ENCODE measurements at regions not wholly inside any gene's neighbourhood (a gene's known extent, or its start where the extent isn't known, plus 50 kb on each side); places are given as distances from the start of the nearest gene placed in this dataset.

- DNase-seq = peak; percentile 14 to 75
- Histone ChIP-seq H3K9me3 (replicated peaks) (no peaks in the 10 kb centered on the region), H3K4me3 (no peak overlapping the region), H3K4me1 (0 out of 2 replicates have a peak, but pooled peaks cover 8% of the 10 kb centered on the region), H3K27ac (no peak overlapping the region), H3K27me3 (no peaks in the 10 kb centered on the region), H3K36me3 (no peaks in the 10 kb centered on the region)
These were observed 196.9 kb upstream of the RHOBTB1 start for GRCh38 chr10:61140765-61141392.

- H3K9me3 ChIP-seq (replicated peaks) = no peaks in the 10 kb centered on the region
- H3K4me3 ChIP-seq = no peak overlapping the region
- H3K4me1 ChIP-seq = peaks cover 8% of the 10 kb centered on the region; the same call in 1 of the 2 replicates
- no peaks in the 10 kb centered on the region for H3K36me3 ChIP-seq
- no peak for DNase-seq
- no peak overlapping the region for H3K27ac ChIP-seq
- H3K27me3 ChIP-seq = no peaks in the 10 kb centered on the region
These were observed 195.6 kb upstream of the RHOBTB1 start for GRCh38 chr10:61139592-61139953.

GRCh38 chr10:61138708-61139591 lies 195.0 kb upstream of the RHOBTB1 start:
- H3K4me3 ChIP-seq = no peak overlapping the region
- no peaks in the 10 kb centered on the region for H3K27me3 ChIP-seq
- H3K36me3 ChIP-seq = no peaks in the 10 kb centered on the region
- H3K27ac ChIP-seq = no peak overlapping the region
- peaks cover 8% of the 10 kb centered on the region; the same call in 1 of the 2 replicates for H3K4me1 ChIP-seq
- DNase-seq = no peak
- no peaks in the 10 kb centered on the region for H3K9me3 ChIP-seq (replicated peaks)

- H3K27me3 ChIP-seq = no peaks in the 10 kb centered on the region
- no peak overlapping the region for H3K4me3 ChIP-seq
- DNase-seq = no peak
- no peaks in the 10 kb centered on the region for H3K9me3 ChIP-seq (replicated peaks)
- peaks cover 8% of the 10 kb centered on the region; the same call in 1 of the 2 replicates for H3K4me1 ChIP-seq
- no peaks in the 10 kb centered on the region for H3K36me3 ChIP-seq
- no peak overlapping the region for H3K27ac ChIP-seq
These were observed 192.2 kb upstream of the RHOBTB1 start for GRCh38 chr10:61136139-61136538.

- H3K4me1 ChIP-seq = peaks cover 5% of the 10 kb centered on the region; the same call in 1 of the 2 replicates
- no peaks in the 10 kb centered on the region for H3K27me3 ChIP-seq
- no peak overlapping the region for H3K4me3 ChIP-seq
- no peak overlapping the region for H3K27ac ChIP-seq
- no peaks in the 10 kb centered on the region for H3K9me3 ChIP-seq (replicated peaks)
- H3K36me3 ChIP-seq = no peaks in the 10 kb centered on the region
- no peak for DNase-seq
These were observed 191.3 kb upstream of the RHOBTB1 start for GRCh38 chr10:61135276-61135721.

GRCh38 chr10:61130366-61130765 lies 186.4 kb upstream of the RHOBTB1 start:
- Histone ChIP-seq H3K27me3 (no peaks in the 10 kb centered on the region), H3K4me3 (no peak overlapping the region), H3K36me3 (no peaks in the 10 kb centered on the region), H3K4me1 (no peaks in the 10 kb centered on the region), H3K9me3 (replicated peaks) (no peaks in the 10 kb centered on the region), H3K27ac (no peak overlapping the region)
- no peak for DNase-seq

- H3K4me3 ChIP-seq = no peak overlapping the region
- H3K36me3 ChIP-seq = no peaks in the 10 kb centered on the region
- no peaks in the 10 kb centered on the region for H3K4me1 ChIP-seq
- H3K27me3 ChIP-seq = no peaks in the 10 kb centered on the region
- H3K27ac ChIP-seq = no peak overlapping the region
- DNase-seq = no peak
- H3K9me3 ChIP-seq (replicated peaks) = no peaks in the 10 kb centered on the region
These were observed 184.2 kb upstream of the RHOBTB1 start for GRCh38 chr10:61128196-61128595.

GRCh38 chr10:61125560-61126170 lies 181.7 kb upstream of the RHOBTB1 start:
- no peak overlapping the region for H3K27ac ChIP-seq
- no peaks in the 10 kb centered on the region for H3K27me3 ChIP-seq
- H3K36me3 ChIP-seq = no peaks in the 10 kb centered on the region
- no peaks in the 10 kb centered on the region for H3K9me3 ChIP-seq (replicated peaks)
- H3K4me1 ChIP-seq = no peaks in the 10 kb centered on the region
- H3K4me3 ChIP-seq = no peak overlapping the region
- no peak for DNase-seq

GRCh38 chr10:61124756-61125530 lies 181.0 kb upstream of the RHOBTB1 start:
- DNase-seq = no peak
- no peaks in the 10 kb centered on the region for H3K9me3 ChIP-seq (replicated peaks)
- H3K36me3 ChIP-seq = no peaks in the 10 kb centered on the region
- no peak overlapping the region for H3K27ac ChIP-seq
- no peaks in the 10 kb centered on the region for H3K4me1 ChIP-seq
- no peak overlapping the region for H3K4me3 ChIP-seq
- H3K27me3 ChIP-seq = no peaks in the 10 kb centered on the region

- no peaks in the 10 kb centered on the region for H3K9me3 ChIP-seq (replicated peaks)
- H3K4me1 ChIP-seq = no peaks in the 10 kb centered on the region
- no peak overlapping the region for H3K27ac ChIP-seq
- no peaks in the 10 kb centered on the region for H3K36me3 ChIP-seq
- no peak overlapping the region for H3K4me3 ChIP-seq
- H3K27me3 ChIP-seq = no peaks in the 10 kb centered on the region
- no peak for DNase-seq
These were observed 176.8 kb upstream of the RHOBTB1 start for GRCh38 chr10:61120805-61121204.

- Histone ChIP-seq H3K36me3 (no peaks in the 10 kb centered on the region), H3K4me3 (no peak overlapping the region), H3K27ac (no peak overlapping the region), H3K27me3 (no peaks in the 10 kb centered on the region), H3K4me1 (no peaks in the 10 kb centered on the region), H3K9me3 (replicated peaks) (no peaks in the 10 kb centered on the region)
- DNase-seq = no peak
These were observed 175.6 kb upstream of the RHOBTB1 start for GRCh38 chr10:61119573-61119972.

- no peaks in the 10 kb centered on the region for H3K4me1 ChIP-seq
- DNase-seq = no peak
- no peaks in the 10 kb centered on the region for H3K27me3 ChIP-seq
- no peak overlapping the region for H3K4me3 ChIP-seq
- H3K9me3 ChIP-seq (replicated peaks) = no peaks in the 10 kb centered on the region
- H3K36me3 ChIP-seq = no peaks in the 10 kb centered on the region
- no peak overlapping the region for H3K27ac ChIP-seq
These were observed 171.9 kb upstream of the RHOBTB1 start for GRCh38 chr10:61115897-61116296.

GRCh38 chr10:61112771-61113170 lies 168.8 kb upstream of the RHOBTB1 start:
- Histone ChIP-seq H3K4me1 (no peaks in the 10 kb centered on the region), H3K9me3 (replicated peaks) (no peaks in the 10 kb centered on the region)

GRCh38 chr10:61110936-61111335 lies 167.0 kb upstream of the RHOBTB1 start:
- no peak for DNase-seq
- H3K4me3 ChIP-seq = no peak overlapping the region
- no peaks in the 10 kb centered on the region for H3K9me3 ChIP-seq (replicated peaks)
- H3K36me3 ChIP-seq = no peaks in the 10 kb centered on the region
- no peaks in the 10 kb centered on the region for H3K27me3 ChIP-seq
- no peaks in the 10 kb centered on the region for H3K4me1 ChIP-seq
- no peak overlapping the region for H3K27ac ChIP-seq

More at GRCh38 chr10:61112771-61113170, 168.8 kb upstream of the RHOBTB1 start:
- Histone ChIP-seq H3K4me3 (no peak overlapping the region), H3K36me3 (no peaks in the 10 kb centered on the region), H3K27me3 (no peaks in the 10 kb centered on the region), H3K27ac (no peak overlapping the region)
- DNase-seq = no peak

All from SJCRH30 (cell line).